IMR-90 (cell line): ENCODE measurements at regions not wholly inside any gene's neighbourhood (a gene's known extent, or its start where the extent isn't known, plus 50 kb on each side); places are given as distances from the start of the nearest gene placed in this dataset.

ENCODE experiments used
- ATAC-seq: fragments of 200-7000 bp; cut with Tn5 transposase; 2 replicates; pipeline ENCODE4 v1.9.1; 2020; ENCODE audit warnings: low read depth, mild to moderate bottlenecking, moderate library complexity
- BruUV-seq: library from RNA; stranded (reverse); fragments of 400-500 nt; replicated peaks from 2 replicates; lab custom pipeline; 2021; lab: Mats Ljungman, UMichigan
- CTCF ChIA-PET: fragments of 300-600 bp; formaldehyde crosslinking; extraction: SDS; loops from one replicate; lab custom pipeline; 2021; ENCODE audit warnings: antibody characterized with exemption; lab: Yijun Ruan, JAX
- POLR2A ChIA-PET: fragments of 300-600 bp; sonication (Branson Sonifier 250); formaldehyde crosslinking; loops from one replicate; lab custom pipeline; 2022; ENCODE audit warnings: antibody characterized with exemption; ENCODE audit not compliant: unreplicated experiment; lab: Charles Lee
- DNase-seq: peaks from one replicate; pipeline ENCODE4 v3.0.0; 2013
- H2AFZ ChIP-seq: replicated peaks from 2 replicates; pipeline ENCODE3; 2013; ENCODE audit warnings: low read length, mild to moderate bottlenecking; ENCODE audit not compliant: poor library complexity
- H2AK5ac ChIP-seq: 2 replicates; pipeline ENCODE4 v1.6.1; 2013; ENCODE audit warnings: low read depth, low read length, inconsistent platforms
- H2AK9ac ChIP-seq: replicated peaks from 2 replicates; pipeline ENCODE3; 2013; ENCODE audit warnings: mild to moderate bottlenecking, low read depth, low read length, moderate library complexity; ENCODE audit not compliant: poor library complexity
- H2BK120ac ChIP-seq: 2 replicates; pipeline ENCODE4 v1.6.1; 2013; ENCODE audit warnings: low read depth, low read length, inconsistent platforms
- H2BK15ac ChIP-seq: 3 replicates; pipeline ENCODE4 v1.6.1; 2013; ENCODE audit warnings: low read depth, low read length, inconsistent platforms
- H2BK20ac ChIP-seq: 2 replicates; pipeline ENCODE4 v1.6.1; 2013; ENCODE audit warnings: low read depth, mild to moderate bottlenecking, inconsistent platforms, low read length, moderate library complexity
- H2BK5ac ChIP-seq: 2 replicates; pipeline ENCODE4 v1.6.1; 2013; ENCODE audit warnings: mild to moderate bottlenecking, low read depth, low read length, inconsistent platforms; ENCODE audit not compliant: poor library complexity, severe bottlenecking
- H3K14ac ChIP-seq: replicated peaks from 2 replicates; pipeline ENCODE4 v1.6.1; 2013; ENCODE audit warnings: low read depth, low read length, inconsistent platforms
- H3K18ac ChIP-seq: 2 replicates; pipeline ENCODE4 v1.6.1; 2013; ENCODE audit warnings: low read depth, low read length, control low read depth
- H3K23ac ChIP-seq: 2 replicates; pipeline ENCODE4 v1.6.1; 2013; ENCODE audit warnings: low read depth, low read length, inconsistent platforms
- H3K27ac ChIP-seq: 2 replicates; pipeline ENCODE4 v1.5.1; 2013; ENCODE audit warnings: mild to moderate bottlenecking, control low read depth, low read length; ENCODE audit not compliant: insufficient read depth
- H3K27me3 ChIP-seq: 2 replicates; pipeline ENCODE4 v1.6.1; 2013; ENCODE audit warnings: low read length; ENCODE audit not compliant: control insufficient read depth, insufficient read depth
- H3K36me3 ChIP-seq: 2 replicates; pipeline ENCODE4 v1.6.1; 2013; ENCODE audit warnings: low read length, mixed read lengths; ENCODE audit not compliant: control insufficient read depth, insufficient read depth
- H3K4ac ChIP-seq: 2 replicates; pipeline ENCODE4 v1.6.1; 2013; ENCODE audit warnings: low read depth, low read length, inconsistent platforms
- H3K4me1 ChIP-seq: 2 replicates; pipeline ENCODE4 v1.6.1; 2013; ENCODE audit warnings: low read length, mixed read lengths; ENCODE audit not compliant: control insufficient read depth, insufficient read depth
- H3K4me2 ChIP-seq: 2 replicates; pipeline ENCODE4 v1.6.1; 2013; ENCODE audit warnings: low read depth, mild to moderate bottlenecking, control low read depth, low read length, moderate library complexity
- H3K4me3 ChIP-seq: 2 replicates; pipeline ENCODE4 v1.5.1; 2013; ENCODE audit warnings: low read depth, mild to moderate bottlenecking, control low read depth, low read length, moderate library complexity; ENCODE audit not compliant: insufficient read depth
- H3K56ac ChIP-seq: 2 replicates; pipeline ENCODE4 v1.6.1; 2013; ENCODE audit warnings: low read length, inconsistent platforms; ENCODE audit not compliant: insufficient read depth; ENCODE audit errors: extremely low read depth
- H3K79me1 ChIP-seq, 2 experiments: 2 replicates each; pipeline ENCODE4 v1.6.1; 2013; ENCODE audit warnings: low read length in 2 of 2, inconsistent platforms in 1 of 2, low read depth in 1 of 2
- H3K9ac ChIP-seq: 2 replicates; pipeline ENCODE4 v1.6.1; 2013; ENCODE audit warnings: low read depth, low read length, control low read depth
- H3K9me1 ChIP-seq: 2 replicates; pipeline ENCODE4 v1.6.1; 2013; ENCODE audit warnings: low read length, inconsistent platforms; ENCODE audit not compliant: insufficient read depth
- H3K9me3 ChIP-seq: 2 replicates; pipeline ENCODE4 v1.6.1; 2013; ENCODE audit warnings: low read length; ENCODE audit not compliant: control insufficient read depth, insufficient read depth
- H4K20me1 ChIP-seq: 2 replicates; pipeline ENCODE4 v1.6.1; 2013; ENCODE audit warnings: low read length, inconsistent platforms; ENCODE audit not compliant: insufficient read depth
- H4K5ac ChIP-seq: 2 replicates; pipeline ENCODE4 v1.6.1; 2013; ENCODE audit warnings: mild to moderate bottlenecking, low read depth, low read length, control low read depth
- H4K8ac ChIP-seq, 2 experiments: 2 replicates each; pipeline ENCODE4 v1.6.1; 2013; ENCODE audit warnings: low read depth in 2 of 2, low read length in 2 of 2, control low read depth in 1 of 2, inconsistent platforms in 1 of 2
- H4K91ac ChIP-seq: 2 replicates; pipeline ENCODE4 v1.6.1; 2013; ENCODE audit warnings: low read depth, low read length, inconsistent platforms; ENCODE audit not compliant: insufficient read depth
- CEBPB ChIP-seq: IDR thresholded peaks from 2 replicates; pipeline ENCODE4 v1.6.1; 2012; ENCODE audit warnings: low read depth, low read length, improper control_type of control experiment
- CHD1 ChIP-seq: IDR thresholded peaks from 2 replicates; pipeline ENCODE4 v1.6.1; 2012; ENCODE audit warnings: low read depth, low read length, improper control_type of control experiment
- CTCF ChIP-seq: conservative IDR thresholded peaks from 2 replicates; pipeline ENCODE4 v1.5.1; 2012; ENCODE audit warnings: mild to moderate bottlenecking, low read depth, low read length, improper control_type of control experiment
- FOS ChIP-seq: fragments of 150-350 bp; IDR thresholded peaks from 2 replicates; pipeline ENCODE4 v1.6.1; 2016; ENCODE audit warnings: low read depth, low read length
- MAFK ChIP-seq: IDR thresholded peaks from 2 replicates; pipeline ENCODE4 v1.6.1; 2012; ENCODE audit warnings: low read depth, low read length, improper control_type of control experiment
- MAZ ChIP-seq: IDR thresholded peaks from 2 replicates; pipeline ENCODE4 v1.6.1; 2012; ENCODE audit warnings: low read depth, mild to moderate bottlenecking, low read length, improper control_type of control experiment, moderate library complexity, borderline replicate concordance
- MXI1 ChIP-seq: IDR thresholded peaks from 2 replicates; pipeline ENCODE4 v1.6.1; 2012; ENCODE audit warnings: low read depth, mild to moderate bottlenecking, low read length, moderate library complexity, borderline replicate concordance
- NFE2L2 ChIP-seq: fragments of 150-350 bp; IDR thresholded peaks from 2 replicates; pipeline ENCODE4 v1.6.1; 2016; ENCODE audit warnings: low read depth, mild to moderate bottlenecking, low read length
- POLR2A ChIP-seq: IDR thresholded peaks from 2 replicates; pipeline ENCODE4 v1.6.1; 2012; ENCODE audit warnings: mild to moderate bottlenecking, low read depth, low read length
- RAD21 ChIP-seq: IDR thresholded peaks from 2 replicates; pipeline ENCODE4 v1.6.1; 2012; ENCODE audit warnings: low read length, improper control_type of control experiment
- RCOR1 ChIP-seq: IDR thresholded peaks from 2 replicates; pipeline ENCODE4 v1.6.1; 2012; ENCODE audit warnings: mild to moderate bottlenecking, low read length, improper control_type of control experiment; ENCODE audit not compliant: insufficient replicate concordance
- RFX5 ChIP-seq: IDR thresholded peaks from 2 replicates; pipeline ENCODE4 v1.8.0; 2012; ENCODE audit warnings: low read depth, mild to moderate bottlenecking, low read length, moderate library complexity
- SMC3 ChIP-seq: fragments of 150-350 bp; IDR thresholded peaks from 2 replicates; pipeline ENCODE4 v1.6.1; 2016; ENCODE audit warnings: low read depth, mild to moderate bottlenecking, antibody characterized with exemption, low read length, moderate library complexity
- USF2 ChIP-seq: fragments of 150-350 bp; IDR thresholded peaks from 2 replicates; pipeline ENCODE4 v1.6.1; 2017; ENCODE audit warnings: mild to moderate bottlenecking, antibody characterized with exemption, low read length, low read depth
- WGBS, 2 experiments: methylation state at CpG; one replicate each; pipeline versions ENCODE4 v1.1.5 to v1.1.7; 2013; ENCODE audit warnings: missing lambda C conversion rate in 2 of 2; ENCODE audit not compliant: insufficient read length in 1 of 2; ENCODE audit errors: extremely low coverage in 2 of 2; 5-methylcytosine and 5-hydroxymethylcytosine counted together
- dilution Hi-C: fragments of 300-500 bp; cut with HindIII; formaldehyde crosslinking; loops from one replicate; pipeline ENCODE4 v1.14.3; 2018; ENCODE audit warnings: low sequenced_read_pairs; ENCODE audit not compliant: unreplicated experiment
- in situ Hi-C: fragments of 300-500 bp; cut with MboI; formaldehyde crosslinking; loops from 3 replicates; pipeline ENCODE4 v1.14.3; 2019; ENCODE audit warnings: low sequenced_read_pairs, inconsistent platforms, mixed read lengths
- intact Hi-C: fragments of 100-400 bp; cut with micrococcal nuclease; formaldehyde crosslinking; loops from 2 replicates; pipeline ENCODE4 v1.10.0; 2022

GRCh38 chr7:98758157-98758556 is 111.7 kb downstream of the TMEM130 start:
- Histone ChIP-seq H4K20me1 (no peaks in the 10 kb centered on the region), H3K9ac (no peak overlapping the region), H3K27me3 (no peaks in the 10 kb centered on the region), H3K4me3 (no peak overlapping the region), H3K4ac (no peak overlapping the region), H2AK9ac (no peak overlapping the region), H3K9me1 (no peaks in the 10 kb centered on the region), H3K79me1 (no peaks in the 10 kb centered on the region), H3K14ac (no peak overlapping the region), H3K18ac (no peak overlapping the region), H3K36me3 (no peaks in the 10 kb centered on the region), H3K27ac (no peak overlapping the region), H3K4me1 (no peaks in the 10 kb centered on the region), H4K5ac (no peak overlapping the region), H3K23ac (no peak overlapping the region), H2BK5ac (no peak overlapping the region), H2BK20ac (no peak overlapping the region), H2BK15ac (no peak overlapping the region), H3K4me2 (no peak overlapping the region), H4K91ac (no peak overlapping the region), H2AFZ (no peak overlapping the region), H4K8ac (no peak overlapping the region), H2BK120ac (no peak overlapping the region), H3K9me3 (peaks cover 4% of the 10 kb centered on the region; the same call in 1 of the 2 replicates), H3K56ac (no peak overlapping the region), H2AK5ac (no peak overlapping the region)
- 46% methylated on average over 2 of the region's 5 CpGs; no CpG with 5 or more reads in 1 of the 2 experiments for WGBS, 2 experiments
- intact Hi-C loops (no loop called here), dilution Hi-C loops (no loop called here), in situ Hi-C loops (no loop called here)
- ATAC-seq = no peak
- CTCF ChIA-PET = no interaction called here
- BruUV-seq = no TSS peak
- DNase-seq = no peak
- no peak for TF ChIP-seq FOS
- TF ChIP-seq POLR2A = no peak
- no peak for TF ChIP-seq RAD21
- no peak for TF ChIP-seq NFE2L2
- no peak for TF ChIP-seq USF2
- no peak for TF ChIP-seq CTCF
- TF ChIP-seq RFX5 = no peak
- TF ChIP-seq SMC3 = no peak
- TF ChIP-seq MAFK = no peak
- no peak for TF ChIP-seq MAZ
- no peak for TF ChIP-seq MXI1
- no peak for TF ChIP-seq RCOR1
- no peak for TF ChIP-seq CHD1
- no peak for TF ChIP-seq CEBPB
- POLR2A ChIA-PET = no interaction called here
